GM12864 (cell line): ENCODE measurements at regions not wholly inside any gene's neighbourhood (a gene's known extent, or its start where the extent isn't known, plus 50 kb on each side); places are given as distances from the start of the nearest gene placed in this dataset.

Source experiments
- DNase-seq: peaks from one replicate; pipeline ENCODE4 v3.0.0-alpha.2; 2011; ENCODE audit warnings: low read depth
- H3K4me3 ChIP-seq: 2 replicates; pipeline ENCODE4 v1.5.1; 2011; ENCODE audit warnings: mild to moderate bottlenecking, low read depth, low read length, control low read depth
- TF ChIP-seq, protein P1 (sequence below): IDR thresholded peaks from 2 replicates; pipeline ENCODE4 v1.5.1; 2011; ENCODE audit warnings: low read depth, mild to moderate bottlenecking, moderate library complexity, low read length, control low read depth, inconsistent platforms; ENCODE audit errors: missing control alignments

DNA sequence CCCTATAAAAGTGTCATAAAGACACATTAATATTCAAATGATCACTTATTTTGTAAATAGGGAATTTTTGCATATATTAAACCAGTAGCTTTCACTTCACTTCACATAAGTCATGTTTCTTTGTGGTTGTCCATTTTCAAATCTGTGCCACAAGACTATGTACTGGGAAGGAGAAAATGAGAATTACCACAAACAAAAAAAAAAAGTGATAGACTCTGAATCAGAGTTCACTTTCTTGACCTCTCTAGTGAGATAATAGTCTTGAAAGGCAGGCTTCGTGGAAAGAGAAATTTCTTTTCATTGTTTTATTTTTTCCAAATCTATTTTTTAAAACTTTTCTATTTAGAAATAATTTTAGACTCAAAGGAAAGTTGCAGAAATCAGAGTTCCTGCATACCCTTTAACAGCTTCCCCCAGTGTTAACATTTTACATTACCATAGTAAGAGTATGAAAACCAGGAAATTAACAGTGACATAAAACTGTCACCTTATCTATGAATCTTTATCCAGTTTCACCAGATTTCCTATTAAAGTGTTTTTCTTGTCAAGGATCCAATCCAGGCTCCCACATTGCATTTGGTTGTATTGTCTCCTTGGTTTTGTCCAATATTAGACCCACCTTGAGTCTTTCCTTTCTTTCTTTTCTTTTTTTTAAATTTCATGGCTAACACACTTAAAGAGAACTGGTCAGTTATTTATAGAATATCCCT is 215.4 kb upstream of the PGRMC2 start:
- DNase-seq, result no peak
- TF ChIP-seq, protein P1, sequence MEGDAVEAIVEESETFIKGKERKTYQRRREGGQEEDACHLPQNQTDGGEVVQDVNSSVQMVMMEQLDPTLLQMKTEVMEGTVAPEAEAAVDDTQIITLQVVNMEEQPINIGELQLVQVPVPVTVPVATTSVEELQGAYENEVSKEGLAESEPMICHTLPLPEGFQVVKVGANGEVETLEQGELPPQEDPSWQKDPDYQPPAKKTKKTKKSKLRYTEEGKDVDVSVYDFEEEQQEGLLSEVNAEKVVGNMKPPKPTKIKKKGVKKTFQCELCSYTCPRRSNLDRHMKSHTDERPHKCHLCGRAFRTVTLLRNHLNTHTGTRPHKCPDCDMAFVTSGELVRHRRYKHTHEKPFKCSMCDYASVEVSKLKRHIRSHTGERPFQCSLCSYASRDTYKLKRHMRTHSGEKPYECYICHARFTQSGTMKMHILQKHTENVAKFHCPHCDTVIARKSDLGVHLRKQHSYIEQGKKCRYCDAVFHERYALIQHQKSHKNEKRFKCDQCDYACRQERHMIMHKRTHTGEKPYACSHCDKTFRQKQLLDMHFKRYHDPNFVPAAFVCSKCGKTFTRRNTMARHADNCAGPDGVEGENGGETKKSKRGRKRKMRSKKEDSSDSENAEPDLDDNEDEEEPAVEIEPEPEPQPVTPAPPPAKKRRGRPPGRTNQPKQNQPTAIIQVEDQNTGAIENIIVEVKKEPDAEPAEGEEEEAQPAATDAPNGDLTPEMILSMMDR, result no peak
- H3K4me3 ChIP-seq, result no peak overlapping the region

DNA sequence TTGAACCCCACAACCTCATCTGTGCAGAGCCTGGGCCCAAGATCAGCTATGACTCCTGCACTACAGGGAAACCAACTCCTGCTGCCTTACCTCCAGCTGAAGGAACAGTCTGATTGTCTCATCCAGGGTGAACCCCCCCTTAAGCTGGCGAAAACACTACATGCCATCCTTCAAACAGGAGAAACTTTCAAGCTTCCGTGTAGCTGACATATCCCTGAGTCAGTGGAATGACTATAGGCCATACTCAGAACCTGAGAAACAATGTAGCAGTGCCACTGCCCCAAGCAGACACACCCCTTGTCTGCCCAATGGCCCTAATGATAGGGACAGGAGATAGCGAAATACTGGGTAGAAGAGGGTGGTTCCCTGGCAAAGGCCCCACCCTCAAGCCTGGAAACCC is 213.6 kb upstream of the PGRMC2 start:
- TF ChIP-seq, protein P1, result no peak
- DNase-seq, result no peak
- no peak overlapping the region for H3K4me3 ChIP-seq

DNA sequence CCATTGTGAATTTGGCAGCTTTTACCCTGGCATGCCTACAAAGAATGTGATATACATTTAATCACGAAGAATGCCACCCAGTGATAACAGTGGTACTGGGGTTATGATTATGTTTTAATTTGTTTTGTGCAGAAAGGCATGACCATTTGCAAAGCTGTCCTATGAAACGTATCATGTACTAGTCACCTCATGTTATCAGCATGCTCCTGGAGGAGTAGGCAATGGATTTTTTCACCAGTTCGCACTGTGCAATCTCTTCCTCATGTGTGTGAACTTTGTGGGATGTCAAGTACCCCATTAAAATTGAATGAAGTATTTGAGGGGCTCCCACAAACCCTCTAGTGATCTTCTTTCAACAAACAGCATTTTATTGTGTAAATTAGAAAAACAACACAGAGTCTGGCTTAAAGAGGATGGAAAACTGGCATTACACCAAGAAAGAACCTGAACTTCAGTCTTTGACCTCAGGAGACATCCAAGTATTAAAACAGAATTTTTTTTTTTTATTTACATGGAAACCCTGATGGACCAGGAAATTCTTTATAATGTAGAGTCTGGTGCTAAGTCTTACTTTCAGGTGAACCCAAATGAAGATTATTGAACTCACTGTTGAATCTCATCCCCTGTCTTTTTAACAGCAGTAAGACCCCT is 200.6 kb upstream of the PGRMC2 start:
- no peak overlapping the region for H3K4me3 ChIP-seq
- no peak for DNase-seq
- TF ChIP-seq, protein P1, result no peak

DNA sequence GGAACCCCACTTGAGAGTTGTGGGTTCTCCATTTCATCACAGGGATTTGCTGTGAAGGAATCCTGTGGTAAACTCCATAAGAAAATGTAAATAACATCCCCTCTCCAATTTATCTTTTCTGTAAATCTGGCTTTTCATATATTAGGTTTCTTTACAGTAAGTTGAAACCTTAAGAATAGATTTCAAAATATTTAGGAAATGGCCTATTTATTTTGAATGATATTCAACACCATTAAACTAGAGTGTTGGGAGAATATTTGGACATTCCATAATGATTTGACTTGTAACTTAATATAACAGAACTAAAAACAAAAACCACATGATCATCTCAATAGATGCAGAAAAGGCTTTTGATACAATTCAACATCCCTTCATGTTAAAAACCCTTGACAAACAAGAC is 197.3 kb upstream of the PGRMC2 start:
- TF ChIP-seq, protein P1, result no peak
- no peak overlapping the region for H3K4me3 ChIP-seq
- DNase-seq, result no peak

DNA sequence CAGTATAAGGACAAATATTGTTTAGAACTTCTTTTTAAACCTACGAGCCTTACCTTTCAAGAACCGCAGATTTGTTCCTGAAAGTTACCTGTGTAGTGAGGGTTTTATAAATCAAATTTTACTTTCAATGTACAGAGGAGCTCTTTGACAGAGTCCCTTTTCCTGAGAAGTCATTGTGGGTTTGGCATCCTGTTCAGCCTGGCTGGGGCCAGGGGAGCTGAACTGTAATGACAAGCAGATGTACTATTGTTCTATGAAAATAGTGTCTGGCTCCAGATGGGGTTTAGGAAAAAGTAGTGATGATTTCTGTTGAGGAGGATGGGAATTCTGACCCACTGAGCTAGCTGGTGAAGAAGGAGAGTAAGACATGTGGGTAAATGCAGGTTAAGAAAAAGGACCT is 196.2 kb upstream of the PGRMC2 start:
- no peak overlapping the region for H3K4me3 ChIP-seq
- DNase-seq, result no peak
- TF ChIP-seq, protein P1, result no peak

DNA sequence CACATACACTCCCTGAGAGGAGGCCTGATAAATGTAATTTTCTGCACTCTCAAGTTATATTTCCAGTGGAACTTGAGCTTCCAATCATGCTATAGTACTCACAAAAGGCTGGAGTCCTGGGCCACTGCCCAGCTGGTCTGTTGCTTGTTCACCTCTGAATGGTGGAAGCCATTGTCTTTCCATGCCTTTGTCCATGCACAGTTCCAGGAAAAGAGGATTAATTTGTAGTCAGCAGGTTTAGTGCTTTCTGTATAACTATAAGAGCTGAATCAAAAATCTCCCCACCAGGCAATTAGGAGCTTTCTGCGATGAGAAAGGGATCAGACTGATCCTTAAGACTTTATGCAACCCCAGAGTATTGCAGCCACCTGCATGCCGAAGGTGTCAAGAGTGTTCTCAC is 195.4 kb upstream of the PGRMC2 start:
- DNase-seq, result no peak
- TF ChIP-seq, protein P1, result no peak
- no peak overlapping the region for H3K4me3 ChIP-seq
